Neural crest cell (in vitro differentiated cells): ENCODE measurements at regions not wholly inside any gene's neighbourhood (a gene's known extent, or its start where the extent isn't known, plus 50 kb on each side); places are given as distances from the start of the nearest gene placed in this dataset.

Experiments
- DNase-seq: peaks from one replicate; pipeline ENCODE4 v3.0.0; 2021; ENCODE audit warnings: low read depth, mixed read lengths, low spot score
- H3K27ac Mint-ChIP-seq: one replicate; pipeline ENCODE4 v1.8.0; 2021; ENCODE audit warnings: mild to moderate bottlenecking, mixed read lengths; ENCODE audit not compliant: unreplicated experiment
- H3K27me3 Mint-ChIP-seq: 2 replicates; pipeline ENCODE4 v1.8.0; 2021; ENCODE audit warnings: low read depth, mild to moderate bottlenecking, mixed read lengths
- H3K36me3 Mint-ChIP-seq: 2 replicates; pipeline ENCODE4 v1.8.0; 2021; ENCODE audit warnings: low read depth, mild to moderate bottlenecking, mixed read lengths
- H3K4me1 Mint-ChIP-seq: 2 replicates; pipeline ENCODE4 v1.8.0; 2021; ENCODE audit warnings: mixed read lengths
- H3K4me3 Mint-ChIP-seq: one replicate; pipeline ENCODE4 v1.8.0; 2021; ENCODE audit warnings: mild to moderate bottlenecking, mixed read lengths
- H3K9me3 Mint-ChIP-seq: 2 replicates; pipeline ENCODE4 v1.8.0; 2021; ENCODE audit warnings: mixed read lengths
- CTCF ChIP-seq: fragments of 200-600 bp; sonication (generic); conservative IDR thresholded peaks from 2 replicates; pipeline ENCODE4 v1.5.0; 2021; ENCODE audit warnings: antibody characterized with exemption, mild to moderate bottlenecking

- no peak overlapping the region for H3K27ac Mint-ChIP-seq
- no peaks in the 10 kb centered on the region for H3K36me3 Mint-ChIP-seq
- TF ChIP-seq CTCF, result no peak
- no peaks in the 10 kb centered on the region for H3K4me1 Mint-ChIP-seq
- DNase-seq, result no peak
- H3K9me3 Mint-ChIP-seq, result no peaks in the 10 kb centered on the region
- no peak overlapping the region for H3K4me3 Mint-ChIP-seq
- no peaks in the 10 kb centered on the region for H3K27me3 Mint-ChIP-seq
Observed at GRCh38 chr13:44809190-44809589, 180.1 kb downstream of the NUFIP1 start.

- Mint-ChIP-seq H3K4me1 (no peaks in the 10 kb centered on the region), H3K27me3 (no peaks in the 10 kb centered on the region), H3K9me3 (peaks cover 3% of the 10 kb centered on the region), H3K4me3 (no peak overlapping the region), H3K27ac (no peak overlapping the region), H3K36me3 (no peaks in the 10 kb centered on the region)
- DNase-seq, result no peak
- no peak for TF ChIP-seq CTCF
Observed at GRCh38 chr13:44808185-44808584, 181.1 kb downstream of the NUFIP1 start.

GRCh38 chr13:44807449-44808034, 181.7 kb downstream of the NUFIP1 start:
- Mint-ChIP-seq H3K4me1 (no peaks in the 10 kb centered on the region), H3K4me3 (no peak overlapping the region), H3K27me3 (no peaks in the 10 kb centered on the region), H3K9me3 (peaks cover 3% of the 10 kb centered on the region), H3K27ac (no peak overlapping the region), H3K36me3 (no peaks in the 10 kb centered on the region)
- no peak for DNase-seq
- no peak for TF ChIP-seq CTCF

GRCh38 chr13:44806826-44807225, 182.4 kb downstream of the NUFIP1 start:
- H3K27me3 Mint-ChIP-seq, result no peaks in the 10 kb centered on the region
- H3K9me3 Mint-ChIP-seq, result peaks cover 3% of the 10 kb centered on the region
- H3K4me1 Mint-ChIP-seq, result no peaks in the 10 kb centered on the region
- H3K4me3 Mint-ChIP-seq, result no peak overlapping the region
- no peak overlapping the region for H3K27ac Mint-ChIP-seq
- TF ChIP-seq CTCF, result no peak
- H3K36me3 Mint-ChIP-seq, result no peaks in the 10 kb centered on the region
- no peak for DNase-seq

GRCh38 chr13:44805585-44805984, 183.7 kb downstream of the NUFIP1 start:
- Mint-ChIP-seq H3K9me3 (peaks cover 3% of the 10 kb centered on the region), H3K4me1 (no peaks in the 10 kb centered on the region), H3K4me3 (no peak overlapping the region), H3K27ac (no peak overlapping the region), H3K36me3 (no peaks in the 10 kb centered on the region), H3K27me3 (no peaks in the 10 kb centered on the region)
- DNase-seq, result no peak
- TF ChIP-seq CTCF, result no peak
